Fibroblast of pulmonary artery (primary cell): ENCODE measurements at regions not wholly inside any gene's neighbourhood (a gene's known extent, or its start where the extent isn't known, plus 50 kb on each side); places are given as distances from the start of the nearest gene placed in this dataset.

ENCODE experiments used
- DNase-seq: peaks from one replicate; pipeline ENCODE4 v3.0.0-alpha.2; 2010; ENCODE audit warnings: low read depth
- H3K4me3 ChIP-seq: replicated peaks from 2 replicates; pipeline ENCODE4 v1.5.1; 2011; ENCODE audit warnings: low read depth, mild to moderate bottlenecking, control low read depth, low read length, moderate library complexity
- CTCF ChIP-seq: IDR thresholded peaks from 2 replicates; pipeline ENCODE4 v1.5.1; 2011; ENCODE audit warnings: mild to moderate bottlenecking, control low read depth, low read length, inconsistent platforms; ENCODE audit errors: missing control alignments

GRCh38 chr1:43052322-43052721 is 93.7 kb upstream of the SLC2A1 start:
- no peak for DNase-seq
- TF ChIP-seq CTCF = no peak
- H3K4me3 ChIP-seq = no peak overlapping the region

- no peak overlapping the region for H3K4me3 ChIP-seq
- TF ChIP-seq CTCF = no peak
- no peak for DNase-seq
These were observed 90.8 kb upstream of the SLC2A1 start for GRCh38 chr1:43049481-43049880.

GRCh38 chr1:43048601-43049011 is 89.9 kb upstream of the SLC2A1 start:
- DNase-seq = no peak
- TF ChIP-seq CTCF = no peak
- H3K4me3 ChIP-seq = no peak overlapping the region

GRCh38 chr1:43047135-43047534 is 88.5 kb upstream of the SLC2A1 start:
- no peak for DNase-seq
- no peak for TF ChIP-seq CTCF
- H3K4me3 ChIP-seq = no peak overlapping the region

- no peak for DNase-seq
These were observed 86.1 kb upstream of the SLC2A1 start for GRCh38 chr1:43044572-43045361.

GRCh38 chr1:43043695-43044094 is 85.0 kb upstream of the SLC2A1 start:
- TF ChIP-seq CTCF = no peak
- no peak for DNase-seq
- H3K4me3 ChIP-seq = no peak overlapping the region

More at GRCh38 chr1:43044572-43045361, 86.1 kb upstream of the SLC2A1 start:
- no peak for TF ChIP-seq CTCF
- H3K4me3 ChIP-seq = no peak overlapping the region
